Inflammatory macrophage treated with lipopolysaccharide for 1 hour (primary cell): ENCODE measurements at regions not wholly inside any gene's neighbourhood (a gene's known extent, or its start where the extent isn't known, plus 50 kb on each side); places are given as distances from the start of the nearest gene placed in this dataset.
"Not testable (repeated sequence)": the region's sequence is repeated elsewhere in the genome, so short reads cannot be mapped to it uniquely, and the experiment has no call there.

Experiments used
- DNase-seq, 2 donors: peaks; one replicate each; pipeline ENCODE4 v3.0.0-alpha.2; 2020 to 2022

DNA sequence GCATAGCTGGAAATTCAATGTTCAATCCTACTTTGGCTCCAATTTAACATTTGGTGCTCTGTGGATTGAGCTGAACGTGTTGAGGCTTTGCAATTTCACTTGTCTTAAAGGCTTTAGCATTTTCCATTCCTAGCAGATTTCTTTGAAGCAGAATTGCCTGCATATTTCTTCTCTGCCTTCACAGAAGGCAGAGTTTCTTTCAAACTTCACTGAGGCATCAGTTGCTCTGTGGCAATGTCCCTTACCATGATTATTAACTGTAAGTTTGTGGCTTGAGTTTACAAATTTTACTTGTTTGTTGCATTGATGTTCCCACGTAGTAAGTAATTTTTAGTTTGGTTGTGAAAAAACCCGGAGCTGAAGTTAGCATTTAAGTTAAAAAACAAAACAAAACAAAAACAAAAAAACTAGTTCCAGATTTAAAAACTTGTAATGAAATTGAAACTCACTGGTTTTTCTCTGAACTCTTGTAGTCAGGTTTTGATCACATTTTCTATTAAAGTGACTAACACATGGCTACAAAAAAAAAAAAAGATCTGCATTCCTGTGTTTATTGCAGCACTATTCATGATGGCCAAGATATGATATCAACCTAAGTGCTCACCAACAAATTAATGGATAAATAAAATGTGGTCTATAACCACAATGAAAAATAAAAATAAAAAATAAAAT lies 55.2 kb upstream of the UXS1 start:
- not testable (repeated sequence) for DNase-seq

GRCh38 chr2:106248548-106249151 lies 54.5 kb upstream of the UXS1 start:
- peak in 1 of 2 donors; percentile 10 for DNase-seq
